CD14-positive monocyte (primary cell): ENCODE measurements at regions not wholly inside any gene's neighbourhood (a gene's known extent, or its start where the extent isn't known, plus 50 kb on each side); places are given as distances from the start of the nearest gene placed in this dataset.

ENCODE experiments used
- DNase-seq, 3 donors: peaks; one replicate each; pipeline ENCODE4 v3.0.0-alpha.2; 2011 to 2022
- H2AFZ ChIP-seq: 2 replicates; pipeline ENCODE4 v1.6.0; 2012; ENCODE audit warnings: mild to moderate bottlenecking, low read depth, low read length, inconsistent platforms; ENCODE audit not compliant: insufficient read depth, poor library complexity, severe bottlenecking
- H3K27ac ChIP-seq, 2 donors: 1 replicate in 1 of 2; 2 replicates in 1 of 2; pipeline ENCODE4 v1.5.1; 2012 to 2013; ENCODE audit warnings: low read length in 2 of 2, control low read depth in 1 of 2, inconsistent platforms in 1 of 2, low read depth in 1 of 2, mild to moderate bottlenecking in 1 of 2
- H3K27me3 ChIP-seq, 2 donors: one replicate each; pipeline versions ENCODE4 v1.6.0 to v1.6.1; 2011 to 2013; ENCODE audit warnings: low read length in 2 of 2; ENCODE audit not compliant: control insufficient read depth in 2 of 2, insufficient read depth in 2 of 2
- H3K36me3 ChIP-seq, 2 donors: replicated peaks in 1 of 2; 1 replicate in 1 of 2; 2 replicates in 1 of 2; pipeline versions ENCODE4 v1.5.1 to v1.6.1; 2012 to 2013; ENCODE audit warnings: low read length in 2 of 2, control low read depth in 1 of 2, inconsistent platforms in 1 of 2, mild to moderate bottlenecking in 1 of 2; ENCODE audit not compliant: insufficient read depth in 2 of 2, control insufficient read depth in 1 of 2
- H3K4me1 ChIP-seq, 2 donors: 1 replicate in 1 of 2; 2 replicates in 1 of 2; pipeline versions ENCODE4 v1.5.1 to v1.6.1; 2012 to 2013; ENCODE audit warnings: low read length in 2 of 2, control low read depth in 1 of 2, inconsistent platforms in 1 of 2, mild to moderate bottlenecking in 1 of 2, moderate library complexity in 1 of 2; ENCODE audit not compliant: insufficient read depth in 2 of 2, control insufficient read depth in 1 of 2
- H3K4me2 ChIP-seq: replicated peaks from 2 replicates; pipeline ENCODE3; 2012; ENCODE audit warnings: low read length, moderate library complexity, mild to moderate bottlenecking; ENCODE audit not compliant: poor library complexity, severe bottlenecking; ENCODE audit errors: extremely low read depth
- H3K4me3 ChIP-seq, 3 experiments: fragments of 200-600 bp in 1 of 3; sonication (generic) in 1 of 3; replicated peaks in 1 of 3; 1 replicate in 2 of 3; 2 replicates in 1 of 3; pipeline ENCODE4 v1.5.1; 2011 to 2013; ENCODE audit warnings: low read length in 3 of 3, mild to moderate bottlenecking in 3 of 3, control low read depth in 2 of 3, low read depth in 2 of 3, inconsistent platforms in 1 of 3, moderate library complexity in 1 of 3
- H3K79me2 ChIP-seq: 2 replicates; pipeline ENCODE4 v1.6.0; 2012; ENCODE audit warnings: mild to moderate bottlenecking, control low read depth, inconsistent platforms, low read length, moderate library complexity; ENCODE audit not compliant: insufficient read depth
- H3K9ac ChIP-seq: 2 replicates; pipeline ENCODE4 v1.6.0; 2017; ENCODE audit warnings: low read length, mild to moderate bottlenecking; ENCODE audit not compliant: insufficient read depth, poor library complexity, severe bottlenecking
- H3K9me3 ChIP-seq, 2 donors: replicated peaks in 1 of 2; 1 replicate in 1 of 2; 2 replicates in 1 of 2; pipeline versions ENCODE4 v1.5.1 to v1.6.1; 2012 to 2013; ENCODE audit warnings: low read length in 2 of 2, control low read depth in 1 of 2; ENCODE audit not compliant: control insufficient read depth in 1 of 2, insufficient read depth in 1 of 2
- H4K20me1 ChIP-seq: 2 replicates; pipeline ENCODE4 v1.6.0; 2012; ENCODE audit warnings: mild to moderate bottlenecking, low read length, control low read depth, moderate library complexity; ENCODE audit not compliant: insufficient read depth
- H3K27ac Mint-ChIP-seq, 7 donors: one replicate each; pipeline ENCODE4 v1.8.0; 2020; ENCODE audit warnings: mild to moderate bottlenecking in 7 of 7, mixed read lengths in 7 of 7, moderate library complexity in 6 of 7, inconsistent platforms in 2 of 7
- H3K27me3 Mint-ChIP-seq, 3 donors: one replicate each; pipeline ENCODE4 v1.8.0; 2021 to 2022; ENCODE audit warnings: low read depth in 3 of 3, mild to moderate bottlenecking in 3 of 3, mixed read lengths in 3 of 3, moderate library complexity in 3 of 3, inconsistent platforms in 1 of 3
- H3K36me3 Mint-ChIP-seq, 2 donors: one replicate each; pipeline ENCODE4 v1.8.0; 2020; ENCODE audit warnings: mixed read lengths in 2 of 2, inconsistent platforms in 1 of 2, mild to moderate bottlenecking in 1 of 2
- H3K4me1 Mint-ChIP-seq: one replicate; pipeline ENCODE4 v1.8.0; 2020; ENCODE audit warnings: mild to moderate bottlenecking, mixed read lengths
- H3K4me3 Mint-ChIP-seq, 2 donors: one replicate each; pipeline ENCODE4 v1.8.0; 2020; ENCODE audit warnings: mild to moderate bottlenecking in 2 of 2, mixed read lengths in 2 of 2, moderate library complexity in 1 of 2
- H3K9me3 Mint-ChIP-seq, 7 donors: one replicate each; pipeline ENCODE4 v1.8.0; 2020 to 2022; ENCODE audit warnings: mixed read lengths in 7 of 7, mild to moderate bottlenecking in 6 of 7, moderate library complexity in 6 of 7, inconsistent platforms in 2 of 7
- WGBS: methylation state at CpG from one replicate; pipeline ENCODE4 v1.1.5; 2013; ENCODE audit warnings: missing lambda C conversion rate; ENCODE audit not compliant: insufficient coverage; 5-methylcytosine and 5-hydroxymethylcytosine counted together
- intact Hi-C, 2 donors: fragments of 100-400 bp; cut with micrococcal nuclease; formaldehyde crosslinking; loops; one replicate each; pipeline versions ENCODE4 v1.15.0 to v1.15.1; 2023
- TF ChIP-seq, protein P1 (sequence below): fragments of 200-600 bp; IDR thresholded peaks from one replicate; pipeline ENCODE4 v1.8.0; 2022; ENCODE audit warnings: antibody characterized with exemption, mild to moderate bottlenecking

DNA sequence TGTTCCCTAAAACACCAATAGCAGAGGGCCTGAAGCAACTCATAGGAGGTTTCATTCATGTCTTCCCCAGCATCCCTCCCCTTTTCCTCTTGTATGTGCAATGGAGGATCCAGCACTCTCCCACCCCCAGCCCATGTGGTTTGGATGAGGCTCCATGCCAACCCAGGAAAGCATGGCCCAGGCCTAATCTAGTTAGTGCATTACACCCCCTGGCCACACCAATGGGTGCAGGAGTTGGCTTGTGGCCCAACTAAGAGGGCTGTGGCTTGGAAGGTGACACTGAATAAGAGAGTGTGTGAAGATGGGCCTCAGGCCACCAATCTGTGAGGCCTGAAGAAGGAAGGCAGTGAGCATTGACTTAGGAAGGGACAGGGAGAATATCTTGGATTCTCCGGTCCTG, 70.8 kb upstream of the SMIM23 start:
- TF ChIP-seq, protein P1, sequence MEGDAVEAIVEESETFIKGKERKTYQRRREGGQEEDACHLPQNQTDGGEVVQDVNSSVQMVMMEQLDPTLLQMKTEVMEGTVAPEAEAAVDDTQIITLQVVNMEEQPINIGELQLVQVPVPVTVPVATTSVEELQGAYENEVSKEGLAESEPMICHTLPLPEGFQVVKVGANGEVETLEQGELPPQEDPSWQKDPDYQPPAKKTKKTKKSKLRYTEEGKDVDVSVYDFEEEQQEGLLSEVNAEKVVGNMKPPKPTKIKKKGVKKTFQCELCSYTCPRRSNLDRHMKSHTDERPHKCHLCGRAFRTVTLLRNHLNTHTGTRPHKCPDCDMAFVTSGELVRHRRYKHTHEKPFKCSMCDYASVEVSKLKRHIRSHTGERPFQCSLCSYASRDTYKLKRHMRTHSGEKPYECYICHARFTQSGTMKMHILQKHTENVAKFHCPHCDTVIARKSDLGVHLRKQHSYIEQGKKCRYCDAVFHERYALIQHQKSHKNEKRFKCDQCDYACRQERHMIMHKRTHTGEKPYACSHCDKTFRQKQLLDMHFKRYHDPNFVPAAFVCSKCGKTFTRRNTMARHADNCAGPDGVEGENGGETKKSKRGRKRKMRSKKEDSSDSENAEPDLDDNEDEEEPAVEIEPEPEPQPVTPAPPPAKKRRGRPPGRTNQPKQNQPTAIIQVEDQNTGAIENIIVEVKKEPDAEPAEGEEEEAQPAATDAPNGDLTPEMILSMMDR, result no peak
- Mint-ChIP-seq H3K9me3 (peaks cover 0 to 5% (median 2%) of the 10 kb centered on the region in 7 donors), H3K36me3 (no peaks in the 10 kb centered on the region), H3K4me1 (peaks cover 5% of the 10 kb centered on the region), H3K27ac (no peak overlapping the region), H3K27me3 (peaks cover 2 to 3% (median 2%) of the 10 kb centered on the region in 3 donors), H3K4me3 (no peak overlapping the region)
- H4K20me1 ChIP-seq, result no peaks in the 10 kb centered on the region
- no peaks in the 10 kb centered on the region for H3K9me3 ChIP-seq
- no peaks in the 10 kb centered on the region for H3K36me3 ChIP-seq
- 91% methylated on average over 1 of the region's 1 CpG for WGBS
- no peaks in the 10 kb centered on the region for H3K79me2 ChIP-seq
- no peaks in the 10 kb centered on the region for H3K27me3 ChIP-seq
- no peak overlapping the region for H3K4me2 ChIP-seq
- H3K4me3 ChIP-seq, result no peak overlapping the region
- no peak for DNase-seq
- no peak overlapping the region for H3K9ac ChIP-seq
- no peak overlapping the region for H3K27ac ChIP-seq
- intact Hi-C loops, result no loop called here
- H2AFZ ChIP-seq, result no peak overlapping the region
- no peaks in the 10 kb centered on the region for H3K4me1 ChIP-seq

DNA sequence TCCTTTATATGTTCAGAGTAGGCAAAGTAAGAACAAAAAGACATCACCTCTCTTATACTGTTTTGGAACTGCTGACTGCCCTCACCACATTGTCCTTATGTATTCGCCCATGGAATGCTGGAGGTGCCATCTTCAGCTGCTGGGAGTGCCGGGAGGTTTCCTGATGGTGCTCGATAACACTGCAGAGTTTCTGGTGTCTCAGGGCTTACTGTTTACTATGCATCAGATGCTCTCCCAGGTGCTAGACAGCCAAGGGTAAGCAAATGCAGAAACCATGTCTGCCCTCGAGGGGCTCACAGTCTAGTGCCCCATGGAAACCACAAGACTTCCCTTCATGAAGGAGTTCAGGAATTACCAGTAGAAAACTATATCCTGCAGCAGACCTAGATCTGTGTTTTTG, 70.1 kb upstream of the SMIM23 start:
- H3K79me2 ChIP-seq, result no peaks in the 10 kb centered on the region
- H3K4me2 ChIP-seq, result no peak overlapping the region
- H4K20me1 ChIP-seq, result no peaks in the 10 kb centered on the region
- Mint-ChIP-seq H3K36me3 (no peaks in the 10 kb centered on the region), H3K27me3 (peaks cover 2 to 3% (median 2%) of the 10 kb centered on the region in 3 donors), H3K4me3 (no peak overlapping the region), H3K4me1 (peaks cover 5% of the 10 kb centered on the region), H3K27ac (no peak overlapping the region), H3K9me3 (peaks cover 0 to 5% (median 2%) of the 10 kb centered on the region in 7 donors)
- no peaks in the 10 kb centered on the region for H3K4me1 ChIP-seq
- no peaks in the 10 kb centered on the region for H3K9me3 ChIP-seq
- H3K36me3 ChIP-seq, result no peaks in the 10 kb centered on the region
- H3K4me3 ChIP-seq, result no peak overlapping the region
- no peak for DNase-seq
- no peak overlapping the region for H2AFZ ChIP-seq
- no peaks in the 10 kb centered on the region for H3K27me3 ChIP-seq
- TF ChIP-seq, protein P1, result no peak
- WGBS, result 75% methylated on average over 4 of the region's 4 CpGs
- no peak overlapping the region for H3K27ac ChIP-seq
- H3K9ac ChIP-seq, result no peak overlapping the region
- intact Hi-C loops, result no loop called here
